ENCODE measurements at regions not wholly inside any gene's neighbourhood (a gene's known extent, or its start where the extent isn't known, plus 50 kb on each side); places are given as distances from the start of the nearest gene placed in this dataset.

DNA sequence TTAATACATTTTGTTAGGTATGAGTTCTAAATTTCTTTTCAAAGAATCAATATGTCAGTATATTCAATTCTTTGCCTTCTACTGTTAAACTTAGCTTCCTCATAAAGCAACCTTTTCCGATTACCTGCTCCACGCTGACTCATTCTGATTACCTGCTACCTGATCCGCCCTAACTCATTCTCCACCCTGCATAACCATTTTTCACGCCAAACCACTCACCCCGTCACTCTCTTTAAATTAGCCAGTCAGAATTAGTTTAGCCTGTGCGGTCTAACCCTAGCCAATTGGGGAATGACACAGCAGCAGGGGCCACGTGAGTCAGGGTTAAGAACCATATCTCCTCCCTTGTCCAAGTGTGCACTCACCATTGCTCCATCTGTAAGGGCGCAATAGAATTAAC, 72.2 kb upstream of the FICD start:
- no TSS peak for BruUV-seq (replicated peaks)
- Histone ChIP-seq H3K27ac (ENCODE audit: extremely low read depth, low read depth, low read length) (no peak overlapping the region), H4K20me1 (replicated peaks; ENCODE audit: control insufficient read depth, insufficient read depth, low read length) (no peaks in the 10 kb centered on the region), H3K4me3 (no peak overlapping the region), H3K4me1 (replicated peaks in 1 of 2; ENCODE audit: control insufficient read depth in 2 of 2, insufficient read depth in 2 of 2, low read length in 2 of 2) (no peaks in the 10 kb centered on the region), H3K4me2 (ENCODE audit: insufficient read depth, low read length) (no peak overlapping the region), H3K9ac (ENCODE audit: insufficient read depth in 1 of 2, low read depth in 2 of 2, low read length in 2 of 2) (no peak overlapping the region), H3K79me2 (ENCODE audit: control insufficient read depth, insufficient read depth, low read length) (no peaks in the 10 kb centered on the region), H3K9me1 (ENCODE audit: control insufficient read depth, insufficient read depth, low read length) (no peaks in the 10 kb centered on the region), H2AFZ (ENCODE audit: low read depth, low read length) (no peak overlapping the region), H3K36me3 (ENCODE audit: control insufficient read depth, insufficient read depth, low read length) (no peaks in the 10 kb centered on the region), H3K27me3 (ENCODE audit: control insufficient read depth in 2 of 2, insufficient read depth in 2 of 2, low read length in 2 of 2) (peaks cover 9 to 22% of the 10 kb centered on the region in 2 experiments), H3K9me3 (replicated peaks; ENCODE audit: control insufficient read depth, insufficient read depth, low read depth, low read length) (no peaks in the 10 kb centered on the region)
- FAIRE-seq (no peak), ATAC-seq (no peak), DNase-seq (ENCODE audit: extremely low read depth in 1 of 4, low spot score in 3 of 4) (peak in 1 of 4 experiments; percentile 18)
- intact Hi-C loops (cut with micrococcal nuclease): no loop called here
- under 1% methylated on average over 8 of the region's 8 CpGs for WGBS (ENCODE audit: insufficient coverage, low coverage, missing lambda C conversion rate)
- in situ Hi-C loops (cut with MboI): no loop called here
- ChIA-PET POLR2A (no interaction called here), CTCF (ENCODE audit: low intra/inter-chr PET ratio) (interaction anchor here (0.6 kb wide), 1 partner anchor 1242 kb away, joined by 3 read pairs; no protein-coding TSS in a partner anchor)
- TF ChIP-seq USF2 (CRISPR knock-in tag; IDR thresholded peaks at IDR 0.05) (peak; percentile 12; the same call in 1 of the 2 replicates), BRD4 (IDR thresholded peaks at IDR 0.05) (no peak), ETV5 (CRISPR knock-in tag; IDR thresholded peaks at IDR 0.05; ENCODE audit: low read depth) (no peak), SUPT5H (IDR thresholded peaks at IDR 0.05) (no peak), GABPA (tag; conservative IDR thresholded peaks at IDR 0.05; ENCODE audit: low read depth) (no peak), THRA (IDR thresholded peaks at IDR 0.05) (no peak), HLTF (IDR thresholded peaks at IDR 0.05) (no peak), ZFP1 (CRISPR knock-in tag; IDR thresholded peaks at IDR 0.05) (no peak), HCFC1 (IDR thresholded peaks at IDR 0.05; ENCODE audit: low read depth, low read length) (no peak), BHLHE40 (IDR thresholded peaks at IDR 0.05; ENCODE audit: low read length) (0 out of 2 replicates have a peak, but pooled peaks have one; percentile 26), KLF6 (CRISPR knock-in tag; IDR thresholded peaks at IDR 0.05; ENCODE audit: borderline replicate concordance) (no peak), POLR3A (IDR thresholded peaks at IDR 0.05; ENCODE audit: borderline replicate concordance, extremely low read depth, insufficient read depth, insufficient read length) (no peak), ZNF354B (CRISPR knock-in tag; IDR thresholded peaks at IDR 0.05) (no peak), HSF4 (CRISPR knock-in tag; IDR thresholded peaks at IDR 0.05; ENCODE audit: borderline replicate concordance) (no peak)
- TF ChIP-seq, protein P1, sequence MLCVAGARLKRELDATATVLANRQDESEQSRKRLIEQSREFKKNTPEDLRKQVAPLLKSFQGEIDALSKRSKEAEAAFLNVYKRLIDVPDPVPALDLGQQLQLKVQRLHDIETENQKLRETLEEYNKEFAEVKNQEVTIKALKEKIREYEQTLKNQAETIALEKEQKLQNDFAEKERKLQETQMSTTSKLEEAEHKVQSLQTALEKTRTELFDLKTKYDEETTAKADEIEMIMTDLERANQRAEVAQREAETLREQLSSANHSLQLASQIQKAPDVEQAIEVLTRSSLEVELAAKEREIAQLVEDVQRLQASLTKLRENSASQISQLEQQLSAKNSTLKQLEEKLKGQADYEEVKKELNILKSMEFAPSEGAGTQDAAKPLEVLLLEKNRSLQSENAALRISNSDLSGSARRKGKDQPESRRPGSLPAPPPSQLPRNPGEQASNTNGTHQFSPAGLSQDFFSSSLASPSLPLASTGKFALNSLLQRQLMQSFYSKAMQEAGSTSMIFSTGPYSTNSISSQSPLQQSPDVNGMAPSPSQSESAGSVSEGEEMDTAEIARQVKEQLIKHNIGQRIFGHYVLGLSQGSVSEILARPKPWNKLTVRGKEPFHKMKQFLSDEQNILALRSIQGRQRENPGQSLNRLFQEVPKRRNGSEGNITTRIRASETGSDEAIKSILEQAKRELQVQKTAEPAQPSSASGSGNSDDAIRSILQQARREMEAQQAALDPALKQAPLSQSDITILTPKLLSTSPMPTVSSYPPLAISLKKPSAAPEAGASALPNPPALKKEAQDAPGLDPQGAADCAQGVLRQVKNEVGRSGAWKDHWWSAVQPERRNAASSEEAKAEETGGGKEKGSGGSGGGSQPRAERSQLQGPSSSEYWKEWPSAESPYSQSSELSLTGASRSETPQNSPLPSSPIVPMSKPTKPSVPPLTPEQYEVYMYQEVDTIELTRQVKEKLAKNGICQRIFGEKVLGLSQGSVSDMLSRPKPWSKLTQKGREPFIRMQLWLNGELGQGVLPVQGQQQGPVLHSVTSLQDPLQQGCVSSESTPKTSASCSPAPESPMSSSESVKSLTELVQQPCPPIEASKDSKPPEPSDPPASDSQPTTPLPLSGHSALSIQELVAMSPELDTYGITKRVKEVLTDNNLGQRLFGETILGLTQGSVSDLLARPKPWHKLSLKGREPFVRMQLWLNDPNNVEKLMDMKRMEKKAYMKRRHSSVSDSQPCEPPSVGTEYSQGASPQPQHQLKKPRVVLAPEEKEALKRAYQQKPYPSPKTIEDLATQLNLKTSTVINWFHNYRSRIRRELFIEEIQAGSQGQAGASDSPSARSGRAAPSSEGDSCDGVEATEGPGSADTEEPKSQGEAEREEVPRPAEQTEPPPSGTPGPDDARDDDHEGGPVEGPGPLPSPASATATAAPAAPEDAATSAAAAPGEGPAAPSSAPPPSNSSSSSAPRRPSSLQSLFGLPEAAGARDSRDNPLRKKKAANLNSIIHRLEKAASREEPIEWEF (CRISPR knock-in tag; IDR thresholded peaks at IDR 0.05): no peak
- TF ChIP-seq, protein P2, sequence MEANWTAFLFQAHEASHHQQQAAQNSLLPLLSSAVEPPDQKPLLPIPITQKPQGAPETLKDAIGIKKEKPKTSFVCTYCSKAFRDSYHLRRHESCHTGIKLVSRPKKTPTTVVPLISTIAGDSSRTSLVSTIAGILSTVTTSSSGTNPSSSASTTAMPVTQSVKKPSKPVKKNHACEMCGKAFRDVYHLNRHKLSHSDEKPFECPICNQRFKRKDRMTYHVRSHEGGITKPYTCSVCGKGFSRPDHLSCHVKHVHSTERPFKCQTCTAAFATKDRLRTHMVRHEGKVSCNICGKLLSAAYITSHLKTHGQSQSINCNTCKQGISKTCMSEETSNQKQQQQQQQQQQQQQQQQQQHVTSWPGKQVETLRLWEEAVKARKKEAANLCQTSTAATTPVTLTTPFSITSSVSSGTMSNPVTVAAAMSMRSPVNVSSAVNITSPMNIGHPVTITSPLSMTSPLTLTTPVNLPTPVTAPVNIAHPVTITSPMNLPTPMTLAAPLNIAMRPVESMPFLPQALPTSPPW (CRISPR knock-in tag; IDR thresholded peaks at IDR 0.05): no peak

All from K562 (cell line).